Natural killer cell (primary cell): ENCODE measurements at regions not wholly inside any gene's neighbourhood (a gene's known extent, or its start where the extent isn't known, plus 50 kb on each side); places are given as distances from the start of the nearest gene placed in this dataset.

Experiments used
- ATAC-seq, 3 donors: fragments of 150-1000 bp in 2 of 3; fragments of 200-7000 bp in 1 of 3; cut with Tn5 transposase; 1 replicate in 1 of 3; 2 replicates in 2 of 3; pipeline ENCODE4 v1.10.0; 2021; ENCODE audit warnings: mild to moderate bottlenecking in 2 of 3, moderate library complexity in 2 of 3
- DNase-seq, 2 donors: peaks; one replicate each; pipeline versions ENCODE4 v3.0.0 to v3.0.0-alpha.2; 2013 to 2021; ENCODE audit warnings: mixed read lengths in 1 of 2
- H3K27ac ChIP-seq: one replicate; pipeline ENCODE4 v1.5.1; 2013; ENCODE audit warnings: mild to moderate bottlenecking, low read length
- H3K27me3 ChIP-seq: one replicate; pipeline ENCODE4 v1.6.1; 2013; ENCODE audit warnings: low read length; ENCODE audit not compliant: control insufficient read depth, insufficient read depth
- H3K36me3 ChIP-seq: one replicate; pipeline ENCODE4 v1.6.1; 2013; ENCODE audit warnings: low read length; ENCODE audit not compliant: control insufficient read depth, insufficient read depth
- H3K4me1 ChIP-seq: one replicate; pipeline ENCODE4 v1.6.1; 2013; ENCODE audit warnings: low read length; ENCODE audit not compliant: control insufficient read depth, insufficient read depth
- H3K4me3 ChIP-seq: one replicate; pipeline ENCODE4 v1.5.1; 2013; ENCODE audit warnings: low read length
- H3K9me3 ChIP-seq: one replicate; pipeline ENCODE4 v1.6.1; 2013; ENCODE audit warnings: low read length; ENCODE audit not compliant: control insufficient read depth, insufficient read depth
- H3K27ac Mint-ChIP-seq, 2 donors: one replicate each; pipeline ENCODE4 v1.8.0; 2022; ENCODE audit warnings: mild to moderate bottlenecking in 2 of 2, mixed read lengths in 2 of 2, moderate library complexity in 1 of 2
- H3K27me3 Mint-ChIP-seq, 2 donors: one replicate each; pipeline ENCODE4 v1.8.0; 2022; ENCODE audit warnings: low read depth in 2 of 2, mixed read lengths in 2 of 2
- H3K36me3 Mint-ChIP-seq: one replicate; pipeline ENCODE4 v1.8.0; 2022; ENCODE audit warnings: mixed read lengths
- H3K4me1 Mint-ChIP-seq, 2 donors: one replicate each; pipeline ENCODE4 v1.8.0; 2022; ENCODE audit warnings: mixed read lengths in 2 of 2
- H3K4me3 Mint-ChIP-seq: one replicate; pipeline ENCODE4 v1.8.0; 2022; ENCODE audit warnings: mild to moderate bottlenecking, moderate library complexity, mixed read lengths
- H3K9me3 Mint-ChIP-seq, 2 donors: one replicate each; pipeline ENCODE4 v1.8.0; 2022; ENCODE audit warnings: mixed read lengths in 2 of 2
- WGBS: methylation state at CpG from one replicate; pipeline ENCODE4 v1.1.7; 2013; ENCODE audit warnings: missing lambda C conversion rate; ENCODE audit not compliant: insufficient coverage; 5-methylcytosine and 5-hydroxymethylcytosine counted together
- intact Hi-C: fragments of 100-400 bp; cut with micrococcal nuclease; formaldehyde crosslinking; loops from one replicate; pipeline ENCODE4 v1.14.2; 2022
- TF ChIP-seq, protein P1 (sequence below): fragments of 200-600 bp; IDR thresholded peaks from one replicate; pipeline ENCODE4 v1.8.0; 2022; ENCODE audit warnings: antibody characterized with exemption

DNA sequence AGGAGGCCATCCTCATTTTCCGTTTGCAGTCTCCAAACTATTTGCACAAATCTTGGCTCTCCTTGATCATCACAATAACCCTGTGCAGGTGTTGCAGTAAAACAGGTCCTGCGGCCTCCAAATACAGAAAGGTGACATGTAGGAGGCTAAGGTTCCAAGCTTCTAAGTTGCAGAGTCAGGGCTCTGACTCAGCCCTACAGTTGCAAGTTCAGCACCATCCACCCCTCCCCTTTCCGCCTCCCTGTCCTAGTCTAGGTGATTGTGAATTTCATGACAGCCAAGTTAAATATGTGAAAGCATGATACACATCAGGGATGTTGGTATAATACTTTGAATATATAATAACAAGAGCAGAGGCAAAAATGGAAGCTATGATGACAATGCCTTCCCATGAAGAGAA is 317.3 kb upstream of the CDH4 start:
- H3K4me1 ChIP-seq, result no peaks in the 10 kb centered on the region
- WGBS, result 90% methylated on average over 2 of the region's 3 CpGs
- intact Hi-C loops, result no loop called here
- DNase-seq (no peak), ATAC-seq (no peak)
- Mint-ChIP-seq H3K4me3 (no peak overlapping the region), H3K36me3 (no peaks in the 10 kb centered on the region), H3K4me1 (no peaks in the 10 kb centered on the region), H3K27ac (no peak overlapping the region), H3K27me3 (peaks cover 8 to 12% of the 10 kb centered on the region in 2 donors), H3K9me3 (no peaks in the 10 kb centered on the region)
- H3K9me3 ChIP-seq, result no peaks in the 10 kb centered on the region
- no peaks in the 10 kb centered on the region for H3K36me3 ChIP-seq
- TF ChIP-seq, protein P1, sequence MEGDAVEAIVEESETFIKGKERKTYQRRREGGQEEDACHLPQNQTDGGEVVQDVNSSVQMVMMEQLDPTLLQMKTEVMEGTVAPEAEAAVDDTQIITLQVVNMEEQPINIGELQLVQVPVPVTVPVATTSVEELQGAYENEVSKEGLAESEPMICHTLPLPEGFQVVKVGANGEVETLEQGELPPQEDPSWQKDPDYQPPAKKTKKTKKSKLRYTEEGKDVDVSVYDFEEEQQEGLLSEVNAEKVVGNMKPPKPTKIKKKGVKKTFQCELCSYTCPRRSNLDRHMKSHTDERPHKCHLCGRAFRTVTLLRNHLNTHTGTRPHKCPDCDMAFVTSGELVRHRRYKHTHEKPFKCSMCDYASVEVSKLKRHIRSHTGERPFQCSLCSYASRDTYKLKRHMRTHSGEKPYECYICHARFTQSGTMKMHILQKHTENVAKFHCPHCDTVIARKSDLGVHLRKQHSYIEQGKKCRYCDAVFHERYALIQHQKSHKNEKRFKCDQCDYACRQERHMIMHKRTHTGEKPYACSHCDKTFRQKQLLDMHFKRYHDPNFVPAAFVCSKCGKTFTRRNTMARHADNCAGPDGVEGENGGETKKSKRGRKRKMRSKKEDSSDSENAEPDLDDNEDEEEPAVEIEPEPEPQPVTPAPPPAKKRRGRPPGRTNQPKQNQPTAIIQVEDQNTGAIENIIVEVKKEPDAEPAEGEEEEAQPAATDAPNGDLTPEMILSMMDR, result no peak
- no peaks in the 10 kb centered on the region for H3K27me3 ChIP-seq
- no peak overlapping the region for H3K4me3 ChIP-seq
- H3K27ac ChIP-seq, result no peak overlapping the region

DNA sequence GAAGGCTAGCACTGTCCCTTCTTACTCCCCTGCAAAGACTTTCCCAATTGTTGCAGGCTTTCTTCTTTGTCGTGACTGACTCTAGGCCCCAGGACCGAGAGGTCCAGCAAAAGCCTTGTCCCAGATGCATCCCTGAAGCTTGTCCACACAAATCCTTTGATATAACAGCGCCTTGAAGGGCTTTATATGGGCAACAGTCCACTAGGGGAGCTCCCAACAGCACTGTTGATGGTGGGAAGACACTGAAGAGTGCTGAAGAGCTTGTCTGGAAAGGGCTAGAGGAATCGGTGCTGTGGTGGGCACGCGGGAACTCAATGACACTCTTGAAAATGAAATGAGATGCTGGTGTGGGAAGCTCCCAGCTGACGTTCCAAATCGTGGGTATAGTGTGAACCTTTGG is 316.1 kb upstream of the CDH4 start:
- 75% methylated on average over 6 of the region's 8 CpGs for WGBS
- Mint-ChIP-seq H3K36me3 (no peaks in the 10 kb centered on the region), H3K4me1 (no peaks in the 10 kb centered on the region), H3K9me3 (no peaks in the 10 kb centered on the region), H3K27ac (no peak overlapping the region), H3K4me3 (no peak overlapping the region), H3K27me3 (peaks cover 0 to 7% of the 10 kb centered on the region in 2 donors)
- H3K9me3 ChIP-seq, result no peaks in the 10 kb centered on the region
- no peak overlapping the region for H3K27ac ChIP-seq
- no peak for DNase-seq
- H3K36me3 ChIP-seq, result no peaks in the 10 kb centered on the region
- TF ChIP-seq, protein P1, result no peak
- ATAC-seq, result no peak
- no peaks in the 10 kb centered on the region for H3K27me3 ChIP-seq
- H3K4me3 ChIP-seq, result no peak overlapping the region
- intact Hi-C loops, result no loop called here
- no peaks in the 10 kb centered on the region for H3K4me1 ChIP-seq

DNA sequence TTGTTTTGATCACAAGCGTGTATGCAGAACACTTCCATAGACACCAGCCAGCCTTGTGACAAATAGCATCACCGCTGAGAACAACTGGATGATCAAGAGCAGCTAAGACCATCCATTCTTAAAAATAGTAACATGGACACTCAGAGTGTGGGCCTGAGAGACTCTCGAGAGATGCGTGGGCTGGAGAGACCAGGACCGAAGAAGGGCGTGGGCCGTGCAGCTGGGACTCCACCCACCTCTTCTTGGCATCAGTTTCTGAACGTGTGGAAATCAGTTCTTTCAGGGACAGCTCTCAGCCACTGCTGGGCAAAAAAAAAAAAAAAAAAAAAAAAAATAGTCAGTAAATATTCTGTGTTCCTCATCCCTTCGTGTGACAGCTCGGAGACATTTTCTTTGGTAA is 314.5 kb upstream of the CDH4 start:
- Mint-ChIP-seq H3K36me3 (no peaks in the 10 kb centered on the region), H3K27me3 (peaks cover 0 to 3% of the 10 kb centered on the region in 2 donors), H3K27ac (no peak overlapping the region), H3K4me3 (no peak overlapping the region), H3K4me1 (no peaks in the 10 kb centered on the region), H3K9me3 (no peaks in the 10 kb centered on the region)
- H3K27ac ChIP-seq, result no peak overlapping the region
- H3K9me3 ChIP-seq, result no peaks in the 10 kb centered on the region
- H3K4me1 ChIP-seq, result no peaks in the 10 kb centered on the region
- DNase-seq (no peak), ATAC-seq (no peak)
- H3K4me3 ChIP-seq, result no peak overlapping the region
- intact Hi-C loops, result no loop called here
- 75% methylated on average over 10 of the region's 10 CpGs for WGBS
- H3K36me3 ChIP-seq, result no peaks in the 10 kb centered on the region
- TF ChIP-seq, protein P1, result no peak
- H3K27me3 ChIP-seq, result no peaks in the 10 kb centered on the region

DNA sequence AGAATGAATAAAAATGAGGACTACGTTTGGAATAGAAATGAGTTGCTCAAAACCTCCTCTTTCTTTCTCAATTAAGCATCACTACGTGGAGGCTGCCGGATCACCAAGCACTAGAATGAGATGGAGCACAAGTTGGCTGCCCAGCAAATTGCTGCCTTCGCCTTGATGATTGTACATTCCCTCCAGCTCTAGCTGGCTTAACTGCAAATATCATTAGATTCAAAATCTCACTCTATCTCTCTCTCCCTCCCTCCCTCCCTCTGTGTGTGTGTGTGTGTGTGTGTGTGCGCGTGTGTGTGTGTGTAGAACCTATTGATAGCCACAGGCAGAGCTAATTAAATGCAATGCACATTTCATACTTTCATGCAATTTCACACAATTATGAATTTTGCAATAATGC is 310.7 kb upstream of the CDH4 start:
- TF ChIP-seq, protein P1, result no peak
- no peak for DNase-seq
- H3K27me3 ChIP-seq, result no peaks in the 10 kb centered on the region
- Mint-ChIP-seq H3K36me3 (no peaks in the 10 kb centered on the region), H3K9me3 (no peaks in the 10 kb centered on the region), H3K27me3 (peaks cover 0 to 6% of the 10 kb centered on the region in 2 donors), H3K27ac (no peak overlapping the region), H3K4me1 (no peaks in the 10 kb centered on the region), H3K4me3 (no peak overlapping the region)
- 78% methylated on average over 4 of the region's 6 CpGs for WGBS
- no peak for ATAC-seq
- no peak overlapping the region for H3K4me3 ChIP-seq
- H3K4me1 ChIP-seq, result no peaks in the 10 kb centered on the region
- H3K27ac ChIP-seq, result no peak overlapping the region
- no peaks in the 10 kb centered on the region for H3K9me3 ChIP-seq
- intact Hi-C loops, result no loop called here
- H3K36me3 ChIP-seq, result no peaks in the 10 kb centered on the region
